GM21528 (cell line): ENCODE measurements at regions not wholly inside any gene's neighbourhood (a gene's known extent, or its start where the extent isn't known, plus 50 kb on each side); places are given as distances from the start of the nearest gene placed in this dataset.
"Not testable (repeated sequence)": the region's sequence is repeated elsewhere in the genome, so short reads cannot be mapped to it uniquely, and the experiment has no call there.

Experiments used
- ATAC-seq: cut with Tn5 transposase; IDR thresholded peaks from one replicate; pipeline ENCODE4 v1.9.1; 2021; ENCODE audit warnings: mild to moderate bottlenecking, moderate library complexity; ENCODE audit not compliant: unreplicated experiment, low FRiP score

- not testable (repeated sequence) for ATAC-seq
These were observed 69.8 kb upstream of the MYRIP start for GRCh38 chr3:39739658-39740057.

GRCh38 chr3:39744746-39745145 lies 64.7 kb upstream of the MYRIP start:
- ATAC-seq: no peak

DNA sequence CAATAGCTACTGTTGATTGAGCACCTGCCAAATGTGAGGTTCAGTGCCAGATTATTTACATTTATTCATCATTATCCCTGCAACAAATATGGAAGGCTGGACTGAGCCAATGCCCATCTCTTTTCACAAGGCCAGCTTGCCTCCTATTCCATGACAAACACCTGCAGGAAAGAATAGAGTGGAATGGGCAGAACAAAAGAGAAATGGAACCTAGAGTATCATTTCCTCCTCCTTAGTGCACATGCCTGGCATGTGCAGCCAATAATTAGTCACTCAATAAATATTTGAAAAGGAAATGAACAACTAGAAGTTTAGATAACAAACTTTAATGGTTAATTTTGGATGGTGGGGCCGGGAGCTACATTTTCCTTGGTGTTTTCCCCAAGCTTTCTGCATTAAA lies 61.4 kb upstream of the MYRIP start:
- ATAC-seq: no peak

DNA sequence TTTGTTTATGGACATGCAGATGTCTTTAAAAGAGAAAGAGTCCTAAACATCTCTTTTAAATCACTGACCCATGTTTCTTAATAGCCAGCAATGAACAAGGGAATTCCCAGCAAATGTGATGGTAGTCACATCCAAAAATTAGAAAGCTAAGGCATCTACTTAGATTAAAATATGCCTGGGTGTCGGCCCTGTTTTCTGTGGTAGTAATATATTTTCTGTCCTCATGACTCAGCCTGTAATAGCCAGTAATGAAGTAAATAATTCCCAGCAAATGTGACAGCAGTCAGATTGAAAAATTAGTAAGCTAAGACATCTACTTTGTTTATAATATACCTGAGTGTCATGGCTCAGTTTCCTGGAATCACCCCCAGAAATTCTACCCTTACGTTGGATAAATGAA lies 60.6 kb upstream of the MYRIP start:
- ATAC-seq: no peak

GRCh38 chr3:39750712-39751111 lies 58.7 kb upstream of the MYRIP start:
- peak; percentile 44 for ATAC-seq

DNA sequence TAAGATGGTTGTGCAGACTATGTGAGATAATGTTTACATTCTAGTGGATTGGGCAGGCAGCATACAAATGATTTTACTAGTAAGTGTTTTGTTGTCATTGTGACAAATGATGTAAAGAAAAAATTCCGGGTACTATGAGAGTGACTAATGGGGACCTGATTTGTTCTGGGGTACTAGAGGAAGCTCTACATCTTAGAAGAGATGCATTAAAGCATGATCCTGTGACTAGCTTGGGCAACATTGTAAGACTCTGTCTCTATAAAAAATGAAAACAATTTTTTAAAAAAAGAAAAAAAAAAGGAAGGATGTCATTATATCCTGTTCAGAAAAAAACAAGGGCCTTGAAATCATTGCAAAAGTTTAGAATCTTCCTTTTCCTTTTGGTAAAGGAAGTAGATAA lies 58.1 kb upstream of the MYRIP start:
- no peak for ATAC-seq

DNA sequence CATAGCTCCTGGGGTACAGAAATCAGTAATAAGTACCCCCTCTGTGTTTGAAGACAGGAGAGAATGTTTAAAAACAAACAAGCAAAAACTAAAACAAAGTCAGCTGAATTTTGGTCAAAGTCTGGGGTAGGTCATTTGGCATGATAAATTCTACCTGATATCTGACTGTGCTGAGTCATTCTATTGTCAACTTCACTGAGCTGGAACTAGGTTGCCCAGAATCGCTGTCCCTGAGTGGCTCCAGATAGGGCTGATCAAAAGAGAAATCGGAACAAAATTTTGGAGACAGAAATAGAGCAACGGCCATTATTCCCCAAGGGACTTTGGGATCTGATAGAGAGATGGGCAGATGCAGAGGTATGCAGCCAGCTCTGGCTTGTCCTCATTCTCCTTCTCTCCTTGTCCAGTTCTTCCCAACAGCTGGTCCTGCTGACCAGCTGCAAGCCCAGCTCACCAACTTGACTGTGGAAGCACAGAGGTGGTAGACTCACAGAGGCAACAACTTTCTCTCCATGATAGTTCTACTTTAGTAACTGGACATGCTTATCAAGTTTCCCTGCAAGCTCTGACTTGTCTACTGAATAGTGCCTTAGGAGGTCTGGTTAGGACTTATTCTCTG lies 57.3 kb upstream of the MYRIP start:
- ATAC-seq: no peak

GRCh38 chr3:39752751-39753150 lies 56.7 kb upstream of the MYRIP start:
- no peak for ATAC-seq

DNA sequence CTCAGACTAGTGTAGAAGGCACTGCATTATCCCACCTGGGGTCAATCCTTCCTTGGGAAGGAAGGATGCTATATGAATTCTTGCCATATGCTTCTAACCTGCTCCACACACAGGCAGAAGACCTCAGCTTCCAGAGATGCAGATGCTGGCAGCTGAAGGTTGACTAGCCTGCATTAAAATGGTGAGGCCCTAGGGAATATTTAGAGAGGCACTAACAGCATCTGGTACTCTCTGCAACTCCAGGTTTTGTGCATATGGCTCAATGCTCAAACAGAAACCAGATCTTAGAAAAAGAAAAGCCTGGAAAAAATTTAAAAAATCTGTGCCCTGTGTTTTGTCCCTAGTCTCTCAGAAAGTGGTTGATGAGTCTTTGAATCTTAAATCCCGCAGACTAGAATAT lies 56.0 kb upstream of the MYRIP start:
- ATAC-seq: no peak

- ATAC-seq: peak; percentile 59
These were observed 54.9 kb upstream of the MYRIP start for GRCh38 chr3:39754549-39754948.

DNA sequence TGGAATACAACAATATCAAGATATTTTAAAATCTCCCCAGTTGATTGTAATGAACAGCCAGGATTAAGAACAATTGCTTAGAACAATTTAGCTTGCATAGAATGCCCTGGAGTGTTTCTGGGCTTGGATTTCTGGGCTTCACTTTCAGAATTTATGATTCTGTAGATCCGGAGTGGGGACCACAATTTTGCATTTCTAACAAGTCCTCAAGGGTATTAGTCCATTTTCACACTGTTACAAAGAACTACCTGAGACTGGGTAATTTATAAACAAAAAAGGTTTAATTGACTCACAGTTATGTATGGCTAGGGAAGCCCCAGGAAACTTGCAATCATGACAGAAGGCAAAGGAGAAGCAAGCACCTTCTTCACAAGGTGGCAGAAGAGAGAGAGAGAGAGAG lies 54.3 kb upstream of the MYRIP start:
- no peak for ATAC-seq

- ATAC-seq: no peak
These were observed 52.1 kb upstream of the MYRIP start for GRCh38 chr3:39757307-39757706.
